ENCODE measurements at regions not wholly inside any gene's neighbourhood (a gene's known extent, or its start where the extent isn't known, plus 50 kb on each side); places are given as distances from the start of the nearest gene placed in this dataset.

DNA sequence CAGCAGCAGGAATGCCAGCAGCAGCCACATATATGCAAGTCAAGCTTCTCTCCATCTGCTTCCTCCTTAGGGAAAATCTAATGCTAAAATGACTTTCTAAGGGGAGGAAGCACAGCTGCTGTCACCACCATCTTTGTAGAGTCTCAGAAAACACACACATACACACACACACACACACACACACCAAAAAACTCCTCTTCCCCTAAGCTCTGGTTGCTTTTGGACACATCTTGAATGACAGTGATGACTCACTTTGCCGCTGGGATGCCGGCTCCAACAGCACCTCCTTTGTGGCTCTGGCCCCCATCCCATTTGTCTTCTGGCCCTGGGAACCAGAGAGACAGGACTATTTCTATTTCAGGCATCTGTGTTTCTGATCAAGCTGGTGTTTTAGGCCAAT is 124.8 kb upstream of the GOLIM4 start:
- Histone ChIP-seq H3K4me2 (ENCODE audit: low read length) (no peak overlapping the region), H3K4me3 (ENCODE audit: low read depth, low read length, poor library complexity, severe bottlenecking) (no peak overlapping the region), H2AFZ (ENCODE audit: low read length) (no peak overlapping the region), H3K9ac (ENCODE audit: low read length) (no peak overlapping the region), H4K20me1 (ENCODE audit: insufficient read depth, low read length) (no peaks in the 10 kb centered on the region), H3K36me3 (ENCODE audit: insufficient read depth, low read length) (no peaks in the 10 kb centered on the region), H3K27me3 (ENCODE audit: insufficient read depth, low read length) (no peaks in the 10 kb centered on the region), H3K9me2 (ENCODE audit: low read depth, low read length) (no peaks in the 10 kb centered on the region), H3K9me3 (ENCODE audit: low read length) (no peaks in the 10 kb centered on the region), H3F3A (ENCODE audit: insufficient read depth, low read length) (no peaks in the 10 kb centered on the region), H3K4me1 (ENCODE audit: insufficient read depth, low read length, severe bottlenecking) (no peaks in the 10 kb centered on the region), H3K79me2 (ENCODE audit: insufficient read depth, low read length) (no peaks in the 10 kb centered on the region), H3K27ac (ENCODE audit: low read depth, low read length, poor library complexity, severe bottlenecking) (no peak overlapping the region)
- TF ChIP-seq, protein P1, sequence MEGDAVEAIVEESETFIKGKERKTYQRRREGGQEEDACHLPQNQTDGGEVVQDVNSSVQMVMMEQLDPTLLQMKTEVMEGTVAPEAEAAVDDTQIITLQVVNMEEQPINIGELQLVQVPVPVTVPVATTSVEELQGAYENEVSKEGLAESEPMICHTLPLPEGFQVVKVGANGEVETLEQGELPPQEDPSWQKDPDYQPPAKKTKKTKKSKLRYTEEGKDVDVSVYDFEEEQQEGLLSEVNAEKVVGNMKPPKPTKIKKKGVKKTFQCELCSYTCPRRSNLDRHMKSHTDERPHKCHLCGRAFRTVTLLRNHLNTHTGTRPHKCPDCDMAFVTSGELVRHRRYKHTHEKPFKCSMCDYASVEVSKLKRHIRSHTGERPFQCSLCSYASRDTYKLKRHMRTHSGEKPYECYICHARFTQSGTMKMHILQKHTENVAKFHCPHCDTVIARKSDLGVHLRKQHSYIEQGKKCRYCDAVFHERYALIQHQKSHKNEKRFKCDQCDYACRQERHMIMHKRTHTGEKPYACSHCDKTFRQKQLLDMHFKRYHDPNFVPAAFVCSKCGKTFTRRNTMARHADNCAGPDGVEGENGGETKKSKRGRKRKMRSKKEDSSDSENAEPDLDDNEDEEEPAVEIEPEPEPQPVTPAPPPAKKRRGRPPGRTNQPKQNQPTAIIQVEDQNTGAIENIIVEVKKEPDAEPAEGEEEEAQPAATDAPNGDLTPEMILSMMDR (IDR thresholded peaks at IDR 0.05; ENCODE audit: low read length): no peak
- no peak for TF ChIP-seq EZH2 (IDR thresholded peaks at IDR 0.05; ENCODE audit: borderline replicate concordance, low read length)

- H3K4me1 ChIP-seq (ENCODE audit: insufficient read depth, low read length, severe bottlenecking): no peaks in the 10 kb centered on the region
- H2AFZ ChIP-seq (ENCODE audit: low read length): no peak overlapping the region
- no peak overlapping the region for H3K9ac ChIP-seq (ENCODE audit: low read length)
- H3K27me3 ChIP-seq (ENCODE audit: insufficient read depth, low read length): no peaks in the 10 kb centered on the region
- H4K20me1 ChIP-seq (ENCODE audit: insufficient read depth, low read length): no peaks in the 10 kb centered on the region
- no peak overlapping the region for H3K4me2 ChIP-seq (ENCODE audit: low read length)
- H3K4me3 ChIP-seq (ENCODE audit: low read depth, low read length, poor library complexity, severe bottlenecking): no peak overlapping the region
- no peaks in the 10 kb centered on the region for H3K9me3 ChIP-seq (ENCODE audit: low read length)
- no peaks in the 10 kb centered on the region for H3K79me2 ChIP-seq (ENCODE audit: insufficient read depth, low read length)
- TF ChIP-seq EZH2 (IDR thresholded peaks at IDR 0.05; ENCODE audit: borderline replicate concordance, low read length): no peak
- TF ChIP-seq, protein P1 (IDR thresholded peaks at IDR 0.05; ENCODE audit: low read length): no peak
- no peaks in the 10 kb centered on the region for H3K9me2 ChIP-seq (ENCODE audit: low read depth, low read length)
- H3K27ac ChIP-seq (ENCODE audit: low read depth, low read length, poor library complexity, severe bottlenecking): no peak overlapping the region
- H3F3A ChIP-seq (ENCODE audit: insufficient read depth, low read length): no peaks in the 10 kb centered on the region
- H3K36me3 ChIP-seq (ENCODE audit: insufficient read depth, low read length): no peaks in the 10 kb centered on the region
These were observed 123.8 kb upstream of the GOLIM4 start for GRCh38 chr3:168219530-168219929.

GRCh38 chr3:168218600-168218999 is 122.9 kb upstream of the GOLIM4 start:
- H3K79me2 ChIP-seq (ENCODE audit: insufficient read depth, low read length): no peaks in the 10 kb centered on the region
- no peaks in the 10 kb centered on the region for H3K9me3 ChIP-seq (ENCODE audit: low read length)
- no peaks in the 10 kb centered on the region for H3F3A ChIP-seq (ENCODE audit: insufficient read depth, low read length)
- TF ChIP-seq EZH2 (IDR thresholded peaks at IDR 0.05; ENCODE audit: borderline replicate concordance, low read length): no peak
- TF ChIP-seq, protein P1 (IDR thresholded peaks at IDR 0.05; ENCODE audit: low read length): no peak
- H3K36me3 ChIP-seq (ENCODE audit: insufficient read depth, low read length): no peaks in the 10 kb centered on the region
- H3K9ac ChIP-seq (ENCODE audit: low read length): no peak overlapping the region
- no peak overlapping the region for H3K4me3 ChIP-seq (ENCODE audit: low read depth, low read length, poor library complexity, severe bottlenecking)
- H3K4me2 ChIP-seq (ENCODE audit: low read length): no peak overlapping the region
- no peaks in the 10 kb centered on the region for H3K9me2 ChIP-seq (ENCODE audit: low read depth, low read length)
- H3K27me3 ChIP-seq (ENCODE audit: insufficient read depth, low read length): no peaks in the 10 kb centered on the region
- no peaks in the 10 kb centered on the region for H4K20me1 ChIP-seq (ENCODE audit: insufficient read depth, low read length)
- no peak overlapping the region for H2AFZ ChIP-seq (ENCODE audit: low read length)
- no peaks in the 10 kb centered on the region for H3K4me1 ChIP-seq (ENCODE audit: insufficient read depth, low read length, severe bottlenecking)
- H3K27ac ChIP-seq (ENCODE audit: low read depth, low read length, poor library complexity, severe bottlenecking): no peak overlapping the region
